Activated naive CD8-positive, alpha-beta T cell treated with anti-CD3 and anti-CD28 coated beads, Interleukin-2, amount 50 U/mL, for 24 hours (primary cell): ENCODE measurements at regions not wholly inside any gene's neighbourhood (a gene's known extent, or its start where the extent isn't known, plus 50 kb on each side); places are given as distances from the start of the nearest gene placed in this dataset.

Experiments used
- ATAC-seq: fragments of 150-1000 bp; cut with Tn5 transposase; one replicate; pipeline ENCODE4 v1.10.0; 2021
- DNase-seq: peaks from one replicate; pipeline ENCODE4 v3.0.0; 2021
- H3K27ac Mint-ChIP-seq: one replicate; pipeline ENCODE4 v1.8.0; 2021; ENCODE audit warnings: mild to moderate bottlenecking, mixed read lengths
- H3K27me3 Mint-ChIP-seq: one replicate; pipeline ENCODE4 v1.8.0; 2021; ENCODE audit warnings: mixed read lengths
- H3K36me3 Mint-ChIP-seq: one replicate; pipeline ENCODE4 v1.8.0; 2021; ENCODE audit warnings: low read depth, mixed read lengths
- H3K4me1 Mint-ChIP-seq: one replicate; pipeline ENCODE4 v1.8.0; 2021; ENCODE audit warnings: mixed read lengths
- H3K4me3 Mint-ChIP-seq: one replicate; pipeline ENCODE4 v1.8.0; 2021; ENCODE audit warnings: mild to moderate bottlenecking, moderate library complexity, mixed read lengths
- H3K9me3 Mint-ChIP-seq: one replicate; pipeline ENCODE4 v1.8.0; 2021; ENCODE audit warnings: mixed read lengths

GRCh38 chr6:110558575-110558974 lies 82.2 kb upstream of the SLC22A16 start:
- ATAC-seq (no peak), DNase-seq (no peak)
- H3K27me3 Mint-ChIP-seq = no peaks in the 10 kb centered on the region
- no peak overlapping the region for H3K4me3 Mint-ChIP-seq
- H3K36me3 Mint-ChIP-seq = no peaks in the 10 kb centered on the region
- H3K4me1 Mint-ChIP-seq = peaks cover 15% of the 10 kb centered on the region
- no peaks in the 10 kb centered on the region for H3K9me3 Mint-ChIP-seq
- H3K27ac Mint-ChIP-seq = no peak overlapping the region

DNA sequence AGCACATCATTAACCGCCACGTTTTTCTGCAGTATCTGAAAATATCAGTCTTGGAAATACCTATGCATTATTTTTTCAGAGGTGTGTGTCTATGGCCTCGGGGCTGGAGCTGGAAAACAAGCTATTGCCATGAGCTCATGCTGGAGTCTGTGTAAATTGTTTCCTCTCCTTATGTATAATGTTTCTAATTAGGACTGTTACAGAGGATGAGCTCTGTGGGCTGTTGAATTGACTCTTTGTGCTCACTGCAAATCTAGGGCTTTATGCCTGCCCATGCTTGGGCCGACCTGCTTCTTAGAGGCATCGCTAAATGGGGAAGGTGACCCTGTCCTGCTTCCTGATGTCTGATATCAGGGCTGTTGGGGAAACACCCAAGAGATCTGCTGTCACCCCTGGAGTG lies 80.8 kb upstream of the SLC22A16 start:
- no peaks in the 10 kb centered on the region for H3K27me3 Mint-ChIP-seq
- ATAC-seq (no peak), DNase-seq (no peak)
- peaks cover 15% of the 10 kb centered on the region for H3K4me1 Mint-ChIP-seq
- no peak overlapping the region for H3K4me3 Mint-ChIP-seq
- H3K27ac Mint-ChIP-seq = no peak overlapping the region
- peaks cover 5% of the 10 kb centered on the region for H3K9me3 Mint-ChIP-seq
- no peaks in the 10 kb centered on the region for H3K36me3 Mint-ChIP-seq

DNA sequence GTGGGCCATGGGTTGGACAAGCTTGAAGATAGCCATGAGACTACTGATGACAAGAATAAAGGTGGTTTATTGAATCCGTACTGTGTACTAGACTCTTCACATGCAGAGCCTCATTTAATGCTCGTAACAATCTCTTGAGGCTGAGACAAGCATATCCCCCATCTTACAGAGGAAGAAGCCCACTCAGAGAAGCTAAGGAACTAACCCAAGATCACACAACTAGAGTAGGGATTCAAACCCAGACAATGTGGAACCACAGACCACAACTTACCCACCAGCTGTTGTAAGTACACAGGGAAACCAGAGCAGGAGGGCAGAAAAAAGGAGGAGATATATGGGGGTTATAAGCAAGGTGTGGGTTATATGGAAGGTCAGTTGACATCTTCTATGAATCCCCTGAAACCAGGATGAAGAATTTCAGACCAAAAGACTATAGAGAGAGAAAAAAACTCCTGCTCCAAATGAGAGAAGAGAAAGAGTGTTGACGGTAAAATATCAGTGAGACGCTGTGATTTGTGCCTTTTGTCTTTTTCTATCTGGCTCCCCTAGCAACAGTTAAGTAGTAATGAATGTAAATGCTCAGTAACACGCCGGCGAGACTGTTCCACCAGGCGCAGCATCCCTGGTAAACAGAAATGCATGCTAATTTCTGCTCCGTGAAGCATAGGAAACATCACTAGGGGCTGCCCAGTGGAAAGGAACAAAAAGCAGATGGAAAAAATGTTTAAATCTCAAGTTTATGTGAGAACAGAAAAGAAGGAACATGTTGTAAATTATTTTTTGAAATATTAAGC lies 80.1 kb upstream of the SLC22A16 start:
- Mint-ChIP-seq H3K27me3 (peaks cover under 1% of the 10 kb centered on the region), H3K36me3 (no peaks in the 10 kb centered on the region), H3K4me1 (peaks cover 11% of the 10 kb centered on the region), H3K9me3 (peaks cover 10% of the 10 kb centered on the region), H3K27ac (no peak overlapping the region), H3K4me3 (no peak overlapping the region)
- no peak for ATAC-seq
- no peak for DNase-seq

GRCh38 chr6:110554966-110555460 lies 78.6 kb upstream of the SLC22A16 start:
- no peak for DNase-seq
- ATAC-seq = no peak
- peaks cover 10% of the 10 kb centered on the region for H3K9me3 Mint-ChIP-seq
- H3K27ac Mint-ChIP-seq = no peak overlapping the region
- no peaks in the 10 kb centered on the region for H3K36me3 Mint-ChIP-seq
- no peak overlapping the region for H3K4me3 Mint-ChIP-seq
- peaks cover 3% of the 10 kb centered on the region for H3K27me3 Mint-ChIP-seq
- H3K4me1 Mint-ChIP-seq = no peaks in the 10 kb centered on the region

- Mint-ChIP-seq H3K4me1 (no peaks in the 10 kb centered on the region), H3K4me3 (no peak overlapping the region), H3K27ac (no peak overlapping the region), H3K27me3 (peaks cover 3% of the 10 kb centered on the region), H3K36me3 (no peaks in the 10 kb centered on the region), H3K9me3 (peaks cover 10% of the 10 kb centered on the region)
- DNase-seq (no peak), ATAC-seq (no peak)
These were observed 78.0 kb upstream of the SLC22A16 start for GRCh38 chr6:110554441-110554840.

DNA sequence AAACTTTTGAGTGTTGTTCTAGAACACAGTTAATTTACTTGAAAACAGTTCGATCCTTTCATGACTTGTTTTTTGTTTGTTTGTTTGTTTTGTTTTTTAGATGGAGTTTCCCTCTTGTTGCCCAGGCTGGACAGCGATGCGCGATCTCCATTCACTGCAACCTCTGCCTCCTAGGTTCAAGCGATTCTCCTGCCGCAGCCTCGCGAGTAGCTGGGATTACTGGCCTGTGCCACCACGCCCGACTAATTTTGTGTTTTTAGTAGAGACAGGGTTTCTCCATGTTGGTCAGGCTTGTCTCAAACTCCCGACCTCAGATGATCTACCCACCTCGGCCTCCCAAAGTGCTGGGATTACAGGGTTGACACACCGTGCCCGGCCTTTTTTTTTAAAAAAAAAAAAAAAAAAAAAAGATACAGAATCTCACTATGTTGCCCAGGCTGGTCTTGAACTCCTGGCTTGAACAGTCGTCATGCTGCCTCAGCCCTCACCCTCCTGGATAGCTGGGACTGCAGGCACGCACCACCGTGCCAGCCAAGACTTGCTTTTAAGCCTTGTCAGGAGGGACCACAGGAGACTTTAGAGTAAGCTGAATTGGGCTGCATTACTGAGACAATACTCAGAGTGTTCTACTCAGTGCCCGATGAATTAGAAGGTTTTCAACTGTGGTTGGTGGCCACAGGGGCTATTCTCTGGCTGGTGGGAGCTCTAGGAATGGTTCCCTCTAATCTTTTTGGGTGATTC lies 76.7 kb upstream of the SLC22A16 start:
- H3K4me3 Mint-ChIP-seq = no peak overlapping the region
- peaks cover 3% of the 10 kb centered on the region for H3K27me3 Mint-ChIP-seq
- DNase-seq = no peak
- no peak for ATAC-seq
- H3K9me3 Mint-ChIP-seq = peaks cover 10% of the 10 kb centered on the region
- H3K27ac Mint-ChIP-seq = no peak overlapping the region
- no peaks in the 10 kb centered on the region for H3K4me1 Mint-ChIP-seq
- no peaks in the 10 kb centered on the region for H3K36me3 Mint-ChIP-seq

GRCh38 chr6:110552076-110552475 lies 75.7 kb upstream of the SLC22A16 start:
- ATAC-seq (no peak), DNase-seq (no peak)
- H3K4me1 Mint-ChIP-seq = no peaks in the 10 kb centered on the region
- peaks cover 10% of the 10 kb centered on the region for H3K9me3 Mint-ChIP-seq
- H3K27ac Mint-ChIP-seq = no peak overlapping the region
- peaks cover 3% of the 10 kb centered on the region for H3K27me3 Mint-ChIP-seq
- no peaks in the 10 kb centered on the region for H3K36me3 Mint-ChIP-seq
- no peak overlapping the region for H3K4me3 Mint-ChIP-seq

GRCh38 chr6:110551088-110551487 lies 74.7 kb upstream of the SLC22A16 start:
- no peak for ATAC-seq
- Mint-ChIP-seq H3K27me3 (peaks cover 7% of the 10 kb centered on the region), H3K4me3 (no peak overlapping the region), H3K4me1 (no peaks in the 10 kb centered on the region), H3K27ac (no peak overlapping the region), H3K36me3 (no peaks in the 10 kb centered on the region), H3K9me3 (peaks cover 14% of the 10 kb centered on the region)
- no peak for DNase-seq

DNA sequence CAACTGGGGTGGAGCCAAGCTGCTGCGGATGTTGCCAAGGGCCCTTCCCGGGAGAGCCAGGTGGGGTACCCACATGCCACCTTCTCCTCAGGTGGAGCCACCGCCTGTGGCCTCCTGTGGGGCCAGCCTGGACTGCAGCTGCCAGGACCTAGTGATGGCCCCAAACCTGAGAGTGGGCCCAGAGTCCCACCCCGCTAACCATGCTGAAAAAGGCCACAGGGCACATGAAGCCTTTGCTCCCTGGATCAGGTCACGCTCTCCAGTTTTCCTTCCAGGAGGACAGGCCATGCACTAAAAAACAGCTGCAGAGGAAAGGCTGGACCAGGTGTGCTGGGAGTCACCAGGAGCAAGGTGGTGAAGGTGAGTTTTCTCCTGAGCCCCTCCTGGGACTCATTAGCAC lies 73.9 kb upstream of the SLC22A16 start:
- Mint-ChIP-seq H3K27ac (no peak overlapping the region), H3K4me3 (no peak overlapping the region), H3K36me3 (no peaks in the 10 kb centered on the region), H3K4me1 (peaks cover 1% of the 10 kb centered on the region), H3K9me3 (peaks cover 18% of the 10 kb centered on the region), H3K27me3 (peaks cover 10% of the 10 kb centered on the region)
- no peak for ATAC-seq
- DNase-seq = no peak

DNA sequence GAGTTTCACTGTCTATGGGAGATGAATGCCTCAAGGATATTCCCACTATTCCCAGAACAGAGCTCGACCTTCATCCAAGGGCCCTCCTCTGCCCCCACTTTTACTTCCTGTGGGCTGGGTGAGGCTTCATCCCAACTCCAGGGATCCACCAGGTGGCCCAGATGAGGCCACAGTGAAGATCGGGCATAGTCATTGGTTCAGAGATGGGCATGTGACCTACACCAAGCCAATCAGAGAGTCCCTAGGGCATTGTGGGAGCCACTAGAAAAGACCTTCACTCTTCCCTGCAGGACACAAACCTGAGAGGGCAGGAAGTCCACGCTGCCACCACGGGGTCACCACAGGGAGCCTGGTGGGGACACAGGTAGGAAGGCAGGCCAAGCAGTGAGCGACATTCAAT lies 72.9 kb upstream of the SLC22A16 start:
- H3K4me3 Mint-ChIP-seq = no peak overlapping the region
- ATAC-seq = no peak

GRCh38 chr6:110548110-110548847 lies 71.9 kb upstream of the SLC22A16 start:
- Mint-ChIP-seq H3K9me3 (peaks cover 22% of the 10 kb centered on the region), H3K36me3 (no peaks in the 10 kb centered on the region), H3K4me1 (peaks cover 9% of the 10 kb centered on the region), H3K4me3 (no peak overlapping the region), H3K27ac (no peak overlapping the region), H3K27me3 (peaks cover 12% of the 10 kb centered on the region)
- ATAC-seq (no peak), DNase-seq (no peak)

More for the DNA sequence above, 72.9 kb upstream of the SLC22A16 start:
- peaks cover 22% of the 10 kb centered on the region for H3K9me3 Mint-ChIP-seq
- H3K27me3 Mint-ChIP-seq = peaks cover 12% of the 10 kb centered on the region
- no peak for DNase-seq
- no peaks in the 10 kb centered on the region for H3K36me3 Mint-ChIP-seq
- H3K27ac Mint-ChIP-seq = no peak overlapping the region
- peaks cover 3% of the 10 kb centered on the region for H3K4me1 Mint-ChIP-seq

DNA sequence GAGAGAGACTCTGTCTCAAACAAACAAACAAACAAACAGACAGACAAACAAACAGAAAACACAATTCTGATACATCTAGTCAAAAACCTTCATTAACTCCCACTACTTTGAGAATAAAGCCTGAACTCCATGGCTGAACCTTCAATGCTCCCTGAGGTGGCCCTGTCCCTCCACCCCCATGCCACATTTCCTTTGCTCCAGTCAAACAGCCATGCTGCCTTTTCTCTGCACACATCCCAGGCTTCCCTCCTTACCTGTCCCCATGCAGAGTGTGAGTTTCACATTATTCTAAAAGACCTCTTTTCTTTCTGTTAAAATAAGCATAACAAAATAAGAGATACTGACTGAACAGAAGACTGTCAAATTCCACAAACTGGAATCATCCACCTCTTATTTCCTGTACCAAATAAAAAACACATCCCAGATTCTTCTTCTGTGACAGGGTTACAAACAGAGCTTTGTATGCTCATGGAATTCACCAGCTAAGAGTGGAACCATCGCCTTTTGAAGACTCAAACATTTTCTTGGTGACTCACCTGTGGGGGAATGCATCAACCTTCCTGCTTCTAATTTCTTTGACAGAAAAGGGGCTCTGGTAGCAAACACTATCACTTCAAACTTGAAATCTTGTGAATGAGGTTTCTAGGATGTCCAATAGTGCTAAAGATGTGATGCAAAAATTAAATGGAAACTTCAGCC lies 71.0 kb upstream of the SLC22A16 start:
- H3K9me3 Mint-ChIP-seq = peaks cover 19% of the 10 kb centered on the region
- ATAC-seq (no peak), DNase-seq (no peak)
- H3K27ac Mint-ChIP-seq = no peak overlapping the region
- peaks cover 12% of the 10 kb centered on the region for H3K27me3 Mint-ChIP-seq
- peaks cover 9% of the 10 kb centered on the region for H3K4me1 Mint-ChIP-seq
- H3K4me3 Mint-ChIP-seq = no peak overlapping the region
- H3K36me3 Mint-ChIP-seq = no peaks in the 10 kb centered on the region

DNA sequence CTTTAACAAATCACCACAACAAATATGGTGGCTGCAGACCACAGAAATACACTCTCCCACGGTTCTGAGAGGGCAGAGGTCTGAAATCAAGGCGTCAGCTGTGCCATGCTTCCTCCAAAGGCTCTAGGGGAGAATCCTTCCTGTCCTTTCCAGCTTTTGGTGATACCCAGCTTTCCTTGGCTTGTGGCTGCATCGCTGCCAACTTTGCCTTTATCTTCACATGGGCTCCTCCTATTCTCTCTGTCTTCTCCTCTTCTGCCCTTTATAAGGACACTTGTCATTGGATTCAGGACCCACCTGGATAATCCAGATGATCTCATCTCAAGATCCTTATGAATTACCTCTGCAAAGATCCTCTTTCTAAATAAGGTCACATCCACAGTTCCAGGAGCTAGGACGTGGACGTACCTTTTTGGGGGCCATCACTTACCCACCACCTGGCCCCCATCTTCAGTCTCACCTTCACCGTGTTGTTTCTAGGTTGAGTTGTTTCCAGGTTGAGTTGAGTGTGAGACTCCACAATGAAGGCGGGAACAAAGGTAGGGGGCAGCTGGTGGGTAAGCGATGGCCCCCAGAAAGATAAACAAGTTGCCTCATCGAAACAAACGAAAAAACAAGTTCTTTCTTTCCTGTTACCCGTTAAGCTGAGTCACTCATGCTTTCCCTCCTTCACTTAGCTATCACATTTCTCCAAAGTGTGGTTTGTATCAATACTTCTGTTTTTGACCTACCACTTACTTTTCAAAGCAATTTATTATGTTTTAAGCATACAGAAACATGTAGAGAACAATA lies 68.9 kb upstream of the SLC22A16 start:
- DNase-seq = no peak
- Mint-ChIP-seq H3K36me3 (no peaks in the 10 kb centered on the region), H3K4me1 (peaks cover 9% of the 10 kb centered on the region), H3K27ac (no peak overlapping the region), H3K9me3 (peaks cover 11% of the 10 kb centered on the region), H3K27me3 (peaks cover 9% of the 10 kb centered on the region), H3K4me3 (no peak overlapping the region)
- no peak for ATAC-seq
